Activated CD4-positive, alpha-beta T cell treated with anti-CD3 and anti-CD28 coated beads, Interleukin-2, amount 10 ng/mL, durations not matched to agents 24 days and 14 days (primary cell): ENCODE measurements at regions not wholly inside any gene's neighbourhood (a gene's known extent, or its start where the extent isn't known, plus 50 kb on each side); places are given as distances from the start of the nearest gene placed in this dataset.

Experiments
- DNase-seq: peaks from one replicate; pipeline ENCODE4 v3.0.0; 2022
- H3K27ac Mint-ChIP-seq: one replicate; pipeline ENCODE4 v1.8.0; 2022; ENCODE audit warnings: mild to moderate bottlenecking, mixed read lengths
- H3K27me3 Mint-ChIP-seq: one replicate; pipeline ENCODE4 v1.8.0; 2022; ENCODE audit warnings: mixed read lengths
- H3K36me3 Mint-ChIP-seq: one replicate; pipeline ENCODE4 v1.8.0; 2022; ENCODE audit warnings: low read depth, mild to moderate bottlenecking, mixed read lengths
- H3K4me1 Mint-ChIP-seq: one replicate; pipeline ENCODE4 v1.8.0; 2021; ENCODE audit warnings: mixed read lengths
- H3K4me3 Mint-ChIP-seq: one replicate; pipeline ENCODE4 v1.8.0; 2022; ENCODE audit warnings: mild to moderate bottlenecking, moderate library complexity, mixed read lengths
- H3K9me3 Mint-ChIP-seq: one replicate; pipeline ENCODE4 v1.8.0; 2021; ENCODE audit warnings: mixed read lengths
- intact Hi-C: fragments of 100-400 bp; cut with micrococcal nuclease; formaldehyde crosslinking; loops from one replicate; pipeline ENCODE4 v1.15.1; 2023

GRCh38 chr7:115709664-115710063 lies 320.9 kb downstream of the TFEC start:
- H3K27ac Mint-ChIP-seq: no peak overlapping the region
- H3K4me3 Mint-ChIP-seq: no peak overlapping the region
- no peaks in the 10 kb centered on the region for H3K36me3 Mint-ChIP-seq
- intact Hi-C loops: no loop called here
- H3K9me3 Mint-ChIP-seq: no peaks in the 10 kb centered on the region
- H3K27me3 Mint-ChIP-seq: no peaks in the 10 kb centered on the region
- DNase-seq: no peak
- no peaks in the 10 kb centered on the region for H3K4me1 Mint-ChIP-seq

GRCh38 chr7:115708013-115708341 lies 322.6 kb downstream of the TFEC start:
- Mint-ChIP-seq H3K27me3 (no peaks in the 10 kb centered on the region), H3K9me3 (no peaks in the 10 kb centered on the region), H3K36me3 (no peaks in the 10 kb centered on the region), H3K4me1 (no peaks in the 10 kb centered on the region), H3K4me3 (no peak overlapping the region), H3K27ac (no peak overlapping the region)
- DNase-seq: no peak
- intact Hi-C loops: no loop called here

GRCh38 chr7:115707258-115708012 lies 323.1 kb downstream of the TFEC start:
- no peaks in the 10 kb centered on the region for H3K27me3 Mint-ChIP-seq

GRCh38 chr7:115704884-115705283 lies 325.7 kb downstream of the TFEC start:
- H3K9me3 Mint-ChIP-seq: no peaks in the 10 kb centered on the region
- no peaks in the 10 kb centered on the region for H3K27me3 Mint-ChIP-seq
- intact Hi-C loops: no loop called here

More at GRCh38 chr7:115707258-115708012, 323.1 kb downstream of the TFEC start:
- H3K9me3 Mint-ChIP-seq: no peaks in the 10 kb centered on the region
- H3K4me1 Mint-ChIP-seq: no peaks in the 10 kb centered on the region
- no peak overlapping the region for H3K4me3 Mint-ChIP-seq
- H3K27ac Mint-ChIP-seq: no peak overlapping the region
- intact Hi-C loops: no loop called here
- no peak for DNase-seq
- no peaks in the 10 kb centered on the region for H3K36me3 Mint-ChIP-seq

GRCh38 chr7:115701141-115701540 lies 329.4 kb downstream of the TFEC start:
- Mint-ChIP-seq H3K27me3 (no peaks in the 10 kb centered on the region), H3K4me3 (no peak overlapping the region), H3K27ac (no peak overlapping the region), H3K4me1 (no peaks in the 10 kb centered on the region), H3K9me3 (no peaks in the 10 kb centered on the region), H3K36me3 (no peaks in the 10 kb centered on the region)
- intact Hi-C loops: no loop called here
- no peak for DNase-seq

More at GRCh38 chr7:115704884-115705283, 325.7 kb downstream of the TFEC start:
- Mint-ChIP-seq H3K4me3 (no peak overlapping the region), H3K36me3 (no peaks in the 10 kb centered on the region), H3K4me1 (no peaks in the 10 kb centered on the region), H3K27ac (no peak overlapping the region)
- no peak for DNase-seq

GRCh38 chr7:115694424-115694823 lies 336.1 kb downstream of the TFEC start:
- Mint-ChIP-seq H3K4me1 (no peaks in the 10 kb centered on the region), H3K9me3 (no peaks in the 10 kb centered on the region), H3K27me3 (no peaks in the 10 kb centered on the region), H3K36me3 (no peaks in the 10 kb centered on the region), H3K4me3 (no peak overlapping the region), H3K27ac (no peak overlapping the region)
- intact Hi-C loops: no loop called here
- no peak for DNase-seq

- no peak overlapping the region for H3K27ac Mint-ChIP-seq
- no peaks in the 10 kb centered on the region for H3K4me1 Mint-ChIP-seq
- no peaks in the 10 kb centered on the region for H3K27me3 Mint-ChIP-seq
- DNase-seq: no peak
- no peak overlapping the region for H3K4me3 Mint-ChIP-seq
- H3K36me3 Mint-ChIP-seq: no peaks in the 10 kb centered on the region
- H3K9me3 Mint-ChIP-seq: no peaks in the 10 kb centered on the region
- intact Hi-C loops: no loop called here
Observed at GRCh38 chr7:115693779-115694178, 336.8 kb downstream of the TFEC start.

GRCh38 chr7:115689941-115690340 lies 340.6 kb downstream of the TFEC start:
- intact Hi-C loops: no loop called here
- no peaks in the 10 kb centered on the region for H3K4me1 Mint-ChIP-seq
- H3K9me3 Mint-ChIP-seq: no peaks in the 10 kb centered on the region
- H3K27me3 Mint-ChIP-seq: no peaks in the 10 kb centered on the region
- no peak overlapping the region for H3K27ac Mint-ChIP-seq
- H3K36me3 Mint-ChIP-seq: no peaks in the 10 kb centered on the region
- no peak overlapping the region for H3K4me3 Mint-ChIP-seq
- no peak for DNase-seq

- Mint-ChIP-seq H3K4me3 (no peak overlapping the region), H3K36me3 (no peaks in the 10 kb centered on the region), H3K4me1 (no peaks in the 10 kb centered on the region), H3K27ac (no peak overlapping the region), H3K9me3 (no peaks in the 10 kb centered on the region), H3K27me3 (no peaks in the 10 kb centered on the region)
- DNase-seq: no peak
- intact Hi-C loops: no loop called here
Observed at GRCh38 chr7:115683093-115683492, 347.5 kb downstream of the TFEC start.

GRCh38 chr7:115682507-115682906 lies 348.1 kb downstream of the TFEC start:
- intact Hi-C loops: no loop called here
- no peak overlapping the region for H3K27ac Mint-ChIP-seq
- H3K4me3 Mint-ChIP-seq: no peak overlapping the region

GRCh38 chr7:115680921-115681320 lies 349.6 kb downstream of the TFEC start:
- intact Hi-C loops: no loop called here
- H3K4me1 Mint-ChIP-seq: no peaks in the 10 kb centered on the region
- DNase-seq: no peak
- no peak overlapping the region for H3K4me3 Mint-ChIP-seq
- H3K27ac Mint-ChIP-seq: no peak overlapping the region
- H3K36me3 Mint-ChIP-seq: no peaks in the 10 kb centered on the region
- H3K27me3 Mint-ChIP-seq: no peaks in the 10 kb centered on the region
- H3K9me3 Mint-ChIP-seq: no peaks in the 10 kb centered on the region

More at GRCh38 chr7:115682507-115682906, 348.1 kb downstream of the TFEC start:
- no peaks in the 10 kb centered on the region for H3K4me1 Mint-ChIP-seq
- no peaks in the 10 kb centered on the region for H3K9me3 Mint-ChIP-seq
- no peaks in the 10 kb centered on the region for H3K27me3 Mint-ChIP-seq
- no peak for DNase-seq
- no peaks in the 10 kb centered on the region for H3K36me3 Mint-ChIP-seq

GRCh38 chr7:115679976-115680375 lies 350.6 kb downstream of the TFEC start:
- H3K9me3 Mint-ChIP-seq: no peaks in the 10 kb centered on the region
- no peak overlapping the region for H3K4me3 Mint-ChIP-seq
- H3K27me3 Mint-ChIP-seq: no peaks in the 10 kb centered on the region
- intact Hi-C loops: no loop called here
- no peaks in the 10 kb centered on the region for H3K36me3 Mint-ChIP-seq
- H3K4me1 Mint-ChIP-seq: no peaks in the 10 kb centered on the region
- no peak for DNase-seq
- H3K27ac Mint-ChIP-seq: no peak overlapping the region

- DNase-seq: no peak
- no peak overlapping the region for H3K27ac Mint-ChIP-seq
- no peaks in the 10 kb centered on the region for H3K9me3 Mint-ChIP-seq
- no peaks in the 10 kb centered on the region for H3K27me3 Mint-ChIP-seq
- intact Hi-C loops: no loop called here
- H3K36me3 Mint-ChIP-seq: no peaks in the 10 kb centered on the region
- no peaks in the 10 kb centered on the region for H3K4me1 Mint-ChIP-seq
- no peak overlapping the region for H3K4me3 Mint-ChIP-seq
Observed at GRCh38 chr7:115679423-115679822, 351.1 kb downstream of the TFEC start.

- intact Hi-C loops: no loop called here
- no peaks in the 10 kb centered on the region for H3K27me3 Mint-ChIP-seq
- no peak overlapping the region for H3K27ac Mint-ChIP-seq
- H3K4me3 Mint-ChIP-seq: no peak overlapping the region
- H3K9me3 Mint-ChIP-seq: no peaks in the 10 kb centered on the region
- DNase-seq: no peak
- no peaks in the 10 kb centered on the region for H3K4me1 Mint-ChIP-seq
- no peaks in the 10 kb centered on the region for H3K36me3 Mint-ChIP-seq
Observed at GRCh38 chr7:115678086-115678982, 352.2 kb downstream of the TFEC start.
